H1 (cell line): ENCODE measurements at regions not wholly inside any gene's neighbourhood (a gene's known extent, or its start where the extent isn't known, plus 50 kb on each side); places are given as distances from the start of the nearest gene placed in this dataset.

ENCODE experiments used
- CTCF ChIA-PET: fragments of 300-600 bp; sonication (Branson Sonifier 250); formaldehyde crosslinking; loops from one replicate; lab custom pipeline; 2021; ENCODE audit not compliant: partially characterized antibody; lab: Charles Lee
- POLR2A ChIA-PET: fragments of 300-600 bp; sonication (Branson Sonifier 250); formaldehyde crosslinking; loops from one replicate; lab custom pipeline; 2021; ENCODE audit warnings: inconsistent platforms; ENCODE audit not compliant: partially characterized antibody; lab: Charles Lee
- DNase-seq, 2 experiments: peaks; one replicate each; pipeline versions ENCODE4 v3.0.0 to v3.0.0-alpha.2; 2010 to 2022; ENCODE audit warnings: low spot score in 2 of 2, low read depth in 1 of 2, mixed read lengths in 1 of 2
- FAIRE-seq: peaks from 2 replicates; lab custom pipeline; 2011; peaks lifted over from hg19 to GRCh38; lab: Jason Lieb, UNC
- H2AFZ ChIP-seq: 2 replicates; pipeline ENCODE4 v1.8.1; 2012; ENCODE audit warnings: low read length, inconsistent platforms
- H2AK5ac ChIP-seq: 2 replicates; pipeline ENCODE4 v1.6.1; 2013; ENCODE audit warnings: low read depth, low read length
- H2BK120ac ChIP-seq: replicated peaks from 2 replicates; pipeline ENCODE3; 2013; ENCODE audit warnings: low read depth, low read length, inconsistent platforms
- H2BK12ac ChIP-seq: 2 replicates; pipeline ENCODE4 v1.6.1; 2013; ENCODE audit warnings: low read depth, low read length
- H2BK15ac ChIP-seq: 2 replicates; pipeline ENCODE4 v1.6.1; 2013; ENCODE audit warnings: low read length
- H2BK20ac ChIP-seq: 2 replicates; pipeline ENCODE4 v1.6.1; 2013; ENCODE audit warnings: low read length
- H2BK5ac ChIP-seq: 2 replicates; pipeline ENCODE4 v1.6.1; 2013; ENCODE audit warnings: low read depth, low read length
- H3K14ac ChIP-seq: 2 replicates; pipeline ENCODE4 v1.6.1; 2013; ENCODE audit warnings: inconsistent platforms; ENCODE audit not compliant: insufficient read length
- H3K18ac ChIP-seq: 2 replicates; pipeline ENCODE4 v1.6.1; 2013; ENCODE audit warnings: low read length; ENCODE audit errors: extremely low read depth
- H3K23ac ChIP-seq: 2 replicates; pipeline ENCODE4 v1.6.1; 2013; ENCODE audit warnings: inconsistent platforms; ENCODE audit not compliant: insufficient read length
- H3K23me2 ChIP-seq: 2 replicates; pipeline ENCODE4 v1.6.1; 2013; ENCODE audit warnings: low read depth, low read length
- H3K27ac ChIP-seq: 2 replicates; pipeline ENCODE4 v1.6.1; 2011; ENCODE audit warnings: low read depth, low read length, inconsistent platforms
- H3K27me3 ChIP-seq, 4 experiments: replicated peaks in 1 of 4; 1 replicate in 1 of 4; 2 replicates in 3 of 4; pipeline versions ENCODE4 v1.6.1 to v1.8.1; 2011 to 2013; ENCODE audit warnings: low read length in 3 of 4, mild to moderate bottlenecking in 3 of 4, inconsistent platforms in 2 of 4, mixed read lengths in 2 of 4, moderate library complexity in 1 of 4; ENCODE audit not compliant: control insufficient read depth in 3 of 4, insufficient read depth in 3 of 4; ENCODE audit errors: extremely low read depth in 1 of 4
- H3K36me3 ChIP-seq, 4 experiments: 2 replicates each; pipeline versions ENCODE4 v1.6.1 to v1.8.1; 2011 to 2013; ENCODE audit warnings: mild to moderate bottlenecking in 4 of 4, low read length in 3 of 4, moderate library complexity in 2 of 4, control low read depth in 1 of 4, inconsistent platforms in 1 of 4; ENCODE audit not compliant: insufficient read depth in 4 of 4, control insufficient read depth in 2 of 4
- H3K4ac ChIP-seq: replicated peaks from 2 replicates; pipeline ENCODE3; 2013; ENCODE audit warnings: low read length, low read depth, mixed read lengths, inconsistent platforms; ENCODE audit not compliant: insufficient read length
- H3K4me1 ChIP-seq, 4 experiments: replicated peaks in 1 of 4; 1 replicate in 1 of 4; 2 replicates in 3 of 4; pipeline versions ENCODE4 v1.6.1 to v1.8.1; 2011 to 2013; ENCODE audit warnings: low read length in 3 of 4, inconsistent platforms in 2 of 4, mixed read lengths in 1 of 4; ENCODE audit not compliant: insufficient read depth in 4 of 4, control insufficient read depth in 3 of 4
- H3K4me2 ChIP-seq, 2 experiments: 2 replicates each; pipeline versions ENCODE4 v1.6.1 to v1.8.1; 2011 to 2013; ENCODE audit warnings: low read depth in 2 of 2, low read length in 2 of 2, control low read depth in 1 of 2, inconsistent platforms in 1 of 2, mild to moderate bottlenecking in 1 of 2; ENCODE audit not compliant: insufficient read depth in 1 of 2
- H3K4me3 ChIP-seq, 4 experiments: fragments of 200-600, 300-600 bp in 1 of 4; sonication (generic), shearing (Covaris generic), sonication (Bioruptor Twin) in 1 of 4; 2 replicates each; pipeline versions ENCODE4 v1.5.1 to v1.8.1; 2011 to 2016; ENCODE audit warnings: low read length in 4 of 4, low read depth in 3 of 4, control low read depth in 2 of 4, inconsistent platforms in 2 of 4, mild to moderate bottlenecking in 2 of 4, mixed read lengths in 1 of 4, moderate library complexity in 1 of 4; ENCODE audit not compliant: insufficient read depth in 2 of 4; ENCODE audit errors: extremely low read depth in 1 of 4
- H3K56ac ChIP-seq: replicated peaks from 2 replicates; pipeline ENCODE3; 2013; ENCODE audit warnings: low read depth, mild to moderate bottlenecking, mixed read lengths, low read length, inconsistent platforms; ENCODE audit not compliant: insufficient read length
- H3K79me1 ChIP-seq: 2 replicates; pipeline ENCODE4 v1.6.1; 2013; ENCODE audit warnings: low read depth, low read length, control low read depth
- H3K79me2 ChIP-seq, 2 experiments: 2 replicates each; pipeline versions ENCODE4 v1.6.1 to v1.8.1; 2012 to 2013; ENCODE audit warnings: low read length in 2 of 2, mild to moderate bottlenecking in 2 of 2, inconsistent platforms in 1 of 2; ENCODE audit not compliant: insufficient read depth in 2 of 2, control insufficient read depth in 1 of 2
- H3K9ac ChIP-seq, 4 experiments: replicated peaks in 1 of 4; 1 replicate in 1 of 4; 2 replicates in 3 of 4; pipeline versions ENCODE4 v1.6.1 to v1.8.1; 2011 to 2013; ENCODE audit warnings: low read depth in 3 of 4, low read length in 3 of 4, control low read depth in 2 of 4, mild to moderate bottlenecking in 2 of 4, moderate library complexity in 2 of 4, inconsistent platforms in 1 of 4; ENCODE audit errors: extremely low read depth in 1 of 4
- H3K9me3 ChIP-seq, 2 experiments: 2 replicates each; pipeline versions ENCODE4 v1.6.1 to v1.8.1; 2012 to 2013; ENCODE audit warnings: mild to moderate bottlenecking in 2 of 2, moderate library complexity in 2 of 2, control low read depth in 1 of 2, inconsistent platforms in 1 of 2, low read depth in 1 of 2, low read length in 1 of 2, mixed read lengths in 1 of 2; ENCODE audit not compliant: insufficient read depth in 2 of 2
- H4K20me1 ChIP-seq, 2 experiments: replicated peaks in 1 of 2; 2 replicates each; pipeline versions ENCODE3 to v1.8.1; 2011 to 2013; ENCODE audit warnings: inconsistent platforms in 2 of 2, low read length in 2 of 2, mild to moderate bottlenecking in 1 of 2; ENCODE audit not compliant: insufficient read depth in 2 of 2, control insufficient read depth in 1 of 2
- H4K5ac ChIP-seq: 2 replicates; pipeline ENCODE4 v1.6.1; 2013; ENCODE audit warnings: low read length, low read depth, mixed read lengths, inconsistent platforms; ENCODE audit not compliant: insufficient read length
- H4K8ac ChIP-seq: 2 replicates; pipeline ENCODE4 v1.8.0; 2013; ENCODE audit warnings: mild to moderate bottlenecking, moderate library complexity, low read length, inconsistent platforms; ENCODE audit not compliant: insufficient read depth; ENCODE audit errors: extremely low read depth
- H4K91ac ChIP-seq: replicated peaks from 2 replicates; pipeline ENCODE3; 2013; ENCODE audit warnings: low read length, mixed read lengths, inconsistent platforms; ENCODE audit not compliant: insufficient read length
- CHD2 ChIP-seq: IDR thresholded peaks from 2 replicates; pipeline ENCODE4 v1.6.1; 2012; ENCODE audit warnings: low read length, improper control_type of control experiment
- EP300 ChIP-seq, 2 experiments: IDR thresholded peaks; 1 replicate in 1 of 2; 2 replicates in 1 of 2; pipeline ENCODE4 v1.6.1; 2011 to 2012; ENCODE audit warnings: low read depth in 2 of 2, low read length in 2 of 2, mild to moderate bottlenecking in 2 of 2, borderline replicate concordance in 1 of 2, inconsistent platforms in 1 of 2, moderate library complexity in 1 of 2
- KDM5A ChIP-seq: fragments of 200-600 bp; IDR thresholded peaks from 2 replicates; pipeline ENCODE4 v1.7.1; 2012; ENCODE audit warnings: mild to moderate bottlenecking, low read length, inconsistent platforms, mixed read lengths
- RFX5 ChIP-seq: IDR thresholded peaks from 2 replicates; pipeline ENCODE4 v1.6.1; 2011; ENCODE audit warnings: low read depth, low read length, improper control_type of control experiment, borderline replicate concordance
- RNF2 ChIP-seq: fragments of 200-900, 300-1000 bp; sonication (generic); IDR thresholded peaks from 2 replicates; pipeline ENCODE4 v1.7.1; 2016; ENCODE audit warnings: borderline replicate concordance, low read depth, mild to moderate bottlenecking, antibody characterized with exemption, low read length; ENCODE audit not compliant: poor library complexity, severe bottlenecking; ENCODE audit errors: missing control alignments
- RXRA ChIP-seq: IDR thresholded peaks from 2 replicates; pipeline ENCODE4 v1.6.1; 2011; ENCODE audit warnings: low read depth, mild to moderate bottlenecking, low read length, moderate library complexity; ENCODE audit not compliant: insufficient read depth
- SP2 ChIP-seq: IDR thresholded peaks from 2 replicates; pipeline ENCODE4 v1.6.1; 2012; ENCODE audit warnings: mild to moderate bottlenecking, low read length, inconsistent platforms
- WGBS, 2 experiments: shearing (Covaris generic) in 1 of 2; methylation state at CpG; one replicate each; pipeline versions ENCODE4 v1.1.6 to v1.1.7; 2013 to 2015; ENCODE audit warnings: low lambda C conversion rate in 2 of 2, mixed read lengths in 2 of 2, inconsistent platforms in 1 of 2, low coverage in 1 of 2, missing lambda C conversion rate in 1 of 2; ENCODE audit not compliant: insufficient replicate concordance in 2 of 2, insufficient coverage in 1 of 2, insufficient read length in 1 of 2; ENCODE audit errors: extremely low coverage in 1 of 2, missing lambda C conversion rate in 1 of 2; 5-methylcytosine and 5-hydroxymethylcytosine counted together
- TF ChIP-seq, protein P1 (sequence below), 3 experiments: IDR thresholded peaks; 1 replicate in 2 of 3; 2 replicates in 1 of 3; pipeline versions ENCODE4 v1.5.1 to v1.6.1; 2011; ENCODE audit warnings: low read length in 3 of 3, mild to moderate bottlenecking in 3 of 3, inconsistent platforms in 2 of 3, low read depth in 1 of 3, moderate library complexity in 1 of 3; ENCODE audit not compliant: insufficient read depth in 1 of 3; ENCODE audit errors: control extremely low read depth in 1 of 3

DNA sequence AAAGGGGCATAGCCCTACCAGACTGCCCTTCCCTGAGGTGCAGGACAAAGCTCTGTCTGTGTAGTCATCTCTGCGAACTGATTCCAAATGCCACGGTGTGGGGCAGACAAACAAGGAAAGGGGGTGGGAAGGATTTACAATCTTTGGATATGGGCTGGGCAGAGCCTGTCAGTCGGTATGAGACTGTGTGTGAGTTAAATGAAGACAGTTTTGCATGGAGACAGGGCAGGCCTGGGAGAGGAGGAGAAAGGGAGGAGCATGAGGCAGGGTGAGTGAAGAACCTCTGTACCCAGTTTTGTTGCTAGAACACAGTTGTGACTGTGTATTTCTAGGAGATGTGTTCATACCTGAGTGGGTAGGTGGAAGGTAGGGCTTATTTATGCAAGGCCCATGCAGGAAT lies 59.4 kb upstream of the MSN start:
- 90% methylated on average over 3 of the region's 3 CpGs; no CpG with 5 or more reads in 1 of the 2 experiments for WGBS, 2 experiments
- no peak for FAIRE-seq
- no peak for DNase-seq
- TF ChIP-seq KDM5A (no peak), RNF2 (no peak), EP300 (IDR thresholded peaks at IDR 0.05; ENCODE audit: borderline replicate concordance in 1 of 2, low read depth in 2 of 2, low read length in 2 of 2) (no peak), RXRA (no peak), RFX5 (no peak), CHD2 (no peak), SP2 (no peak)
- TF ChIP-seq, protein P1, sequence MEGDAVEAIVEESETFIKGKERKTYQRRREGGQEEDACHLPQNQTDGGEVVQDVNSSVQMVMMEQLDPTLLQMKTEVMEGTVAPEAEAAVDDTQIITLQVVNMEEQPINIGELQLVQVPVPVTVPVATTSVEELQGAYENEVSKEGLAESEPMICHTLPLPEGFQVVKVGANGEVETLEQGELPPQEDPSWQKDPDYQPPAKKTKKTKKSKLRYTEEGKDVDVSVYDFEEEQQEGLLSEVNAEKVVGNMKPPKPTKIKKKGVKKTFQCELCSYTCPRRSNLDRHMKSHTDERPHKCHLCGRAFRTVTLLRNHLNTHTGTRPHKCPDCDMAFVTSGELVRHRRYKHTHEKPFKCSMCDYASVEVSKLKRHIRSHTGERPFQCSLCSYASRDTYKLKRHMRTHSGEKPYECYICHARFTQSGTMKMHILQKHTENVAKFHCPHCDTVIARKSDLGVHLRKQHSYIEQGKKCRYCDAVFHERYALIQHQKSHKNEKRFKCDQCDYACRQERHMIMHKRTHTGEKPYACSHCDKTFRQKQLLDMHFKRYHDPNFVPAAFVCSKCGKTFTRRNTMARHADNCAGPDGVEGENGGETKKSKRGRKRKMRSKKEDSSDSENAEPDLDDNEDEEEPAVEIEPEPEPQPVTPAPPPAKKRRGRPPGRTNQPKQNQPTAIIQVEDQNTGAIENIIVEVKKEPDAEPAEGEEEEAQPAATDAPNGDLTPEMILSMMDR (IDR thresholded peaks at IDR 0.05; ENCODE audit: control extremely low read depth in 1 of 3, insufficient read depth in 1 of 3, low read depth in 1 of 3, low read length in 3 of 3): no peak

More for the DNA sequence above, 59.4 kb upstream of the MSN start:
- Histone ChIP-seq H2BK12ac (no peak overlapping the region), H3K23ac (no peak overlapping the region), H3K4me1 (no peaks in the 10 kb centered on the region), H3K4ac (no peak overlapping the region), H3K27me3 (no peaks in the 10 kb centered on the region), H3K36me3 (no peaks in the 10 kb centered on the region), H3K23me2 (no peaks in the 10 kb centered on the region), H2BK20ac (no peak overlapping the region), H2AFZ (no peak overlapping the region), H2BK120ac (no peak overlapping the region), H3K4me2 (no peak overlapping the region), H3K14ac (no peak overlapping the region), H3K27ac (no peak overlapping the region), H3K79me1 (no peaks in the 10 kb centered on the region), H2BK15ac (no peak overlapping the region), H4K20me1 (no peaks in the 10 kb centered on the region), H3K9ac (no peak overlapping the region), H2BK5ac (no peak overlapping the region), H3K56ac (no peak overlapping the region), H2AK5ac (no peak overlapping the region), H4K5ac (no peak overlapping the region), H3K18ac (no peak overlapping the region), H3K79me2 (no peaks in the 10 kb centered on the region), H4K91ac (no peak overlapping the region), H3K4me3 (no peak overlapping the region), H4K8ac (no peak overlapping the region), H3K9me3 (no peaks in the 10 kb centered on the region)
- POLR2A ChIA-PET: interaction anchor here (0.6 kb wide), 1 partner anchor 12 kb away, joined by 3 read pairs; no protein-coding TSS in a partner anchor
- CTCF ChIA-PET: no interaction called here
